GM20431 (cell line): ENCODE measurements at regions not wholly inside any gene's neighbourhood (a gene's known extent, or its start where the extent isn't known, plus 50 kb on each side); places are given as distances from the start of the nearest gene placed in this dataset.
"Not testable (repeated sequence)": the region's sequence is repeated elsewhere in the genome, so short reads cannot be mapped to it uniquely, and the experiment has no call there.

Experiments
- in situ Hi-C: fragments of 300-500 bp; cut with MseI, MboI; formaldehyde crosslinking; loops from one replicate; pipeline ENCODE4 v1.15.0; 2020; ENCODE audit warnings: low sequenced_read_pairs; ENCODE audit not compliant: unreplicated experiment

DNA sequence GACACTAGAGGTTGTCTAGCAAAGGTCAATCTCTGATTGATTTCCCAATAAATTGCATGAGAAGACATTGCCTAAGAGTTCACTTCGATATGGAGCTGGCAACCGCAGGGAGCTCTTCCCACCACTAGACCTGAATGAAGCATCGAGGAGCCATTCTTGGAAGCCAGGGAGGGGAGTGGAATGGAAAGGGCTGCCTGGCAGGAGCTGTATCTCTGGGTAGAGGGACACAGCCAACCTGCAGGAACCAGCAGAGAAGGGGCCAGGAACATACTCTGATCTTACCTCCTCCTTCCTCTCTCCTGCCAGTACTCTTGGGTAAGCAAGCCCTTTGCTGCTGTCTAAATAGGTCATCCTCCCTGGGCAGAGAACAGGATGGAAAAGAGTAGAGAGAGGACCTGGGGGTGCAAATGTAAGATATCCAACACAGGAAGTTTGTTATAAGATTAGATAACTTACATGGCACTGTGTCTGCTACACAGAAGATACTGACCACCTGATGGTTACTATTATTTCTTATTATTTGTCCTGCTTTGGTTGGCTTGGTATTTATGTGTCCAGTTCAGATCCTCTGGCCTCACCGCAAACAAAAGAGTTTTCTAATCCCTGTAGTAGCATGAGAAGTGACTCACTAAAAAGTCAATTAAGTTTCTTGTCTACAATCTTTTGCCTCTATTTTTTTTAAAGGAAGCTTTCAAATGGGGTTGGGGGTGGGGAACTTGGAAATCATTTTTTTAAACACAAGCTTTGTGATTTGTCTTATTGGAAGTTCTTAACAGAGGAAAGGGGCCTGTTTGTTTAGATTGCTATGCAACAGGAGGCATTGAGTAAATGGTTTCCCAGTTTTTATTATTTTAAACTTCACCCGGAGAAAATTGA is 156.7 kb upstream of the TSC22D2 start:
- in situ Hi-C loops, result no loop called here

DNA sequence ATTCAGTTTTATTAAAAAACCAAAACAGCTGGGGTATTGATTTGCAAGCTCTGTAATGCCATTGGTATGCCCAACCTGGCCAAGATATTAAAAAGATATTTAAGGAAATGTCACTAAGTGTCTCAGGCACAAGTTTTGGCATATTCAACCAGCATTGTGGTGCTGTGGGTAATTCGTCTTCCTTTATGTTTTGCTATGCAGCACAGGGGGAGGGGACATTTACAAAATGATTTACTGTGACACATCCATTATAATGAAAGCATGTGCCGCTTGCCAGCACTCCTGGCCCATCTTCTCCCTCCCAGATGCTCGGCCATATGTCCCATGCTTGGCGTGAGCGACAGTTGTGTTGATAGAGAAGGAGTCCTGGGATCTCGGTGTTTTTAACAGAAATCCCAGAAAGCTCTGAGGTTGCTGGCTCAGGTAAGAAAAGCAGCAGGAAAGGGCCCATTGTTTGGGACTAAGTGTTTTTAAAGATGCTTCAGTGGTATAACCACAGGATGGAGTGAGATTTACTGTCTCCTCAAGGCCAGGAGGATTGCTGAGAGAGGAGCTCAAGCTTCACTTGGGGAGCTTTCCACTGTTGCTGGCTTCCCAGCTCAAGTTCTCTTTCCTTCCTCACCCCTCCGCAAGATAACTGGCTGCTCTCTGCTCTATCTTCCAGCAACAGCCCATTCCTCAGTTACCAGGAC is 158.2 kb upstream of the TSC22D2 start:
- in situ Hi-C loops, result no loop called here

DNA sequence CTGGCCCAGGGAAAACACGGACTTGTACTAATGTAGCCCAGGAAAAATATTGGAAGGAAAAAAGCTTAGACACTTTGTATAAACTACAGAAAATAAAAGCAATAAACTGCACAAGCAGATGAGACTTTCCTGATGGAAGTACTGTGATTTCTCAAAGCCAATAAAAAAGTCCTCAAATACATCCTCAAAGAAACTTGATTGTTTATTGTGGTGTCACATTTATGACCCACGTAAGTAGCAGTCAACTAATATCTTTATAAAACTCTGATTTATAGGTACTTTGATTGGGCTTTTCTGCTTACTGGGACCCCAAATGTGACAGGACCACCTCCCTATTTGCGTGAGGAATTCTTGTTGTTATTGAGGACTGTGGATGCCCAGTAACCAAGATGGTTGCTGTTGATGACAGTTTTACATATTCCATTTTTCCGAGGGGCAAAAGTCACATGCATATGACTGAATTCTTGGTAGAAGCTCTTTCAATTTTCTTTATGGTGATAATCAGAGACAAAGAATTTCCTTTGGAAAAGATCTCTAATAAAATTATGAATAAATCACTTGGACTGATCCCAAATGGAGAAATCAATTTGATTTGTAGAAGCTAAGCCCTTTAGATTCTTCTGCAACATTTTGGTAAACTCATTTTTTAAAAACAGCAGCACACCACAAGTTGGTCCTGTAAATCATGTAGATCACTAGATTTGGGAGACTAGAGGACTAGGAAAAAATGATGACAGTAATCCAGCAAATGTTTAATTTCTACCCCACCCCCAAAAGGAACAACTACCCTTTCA is 159.0 kb upstream of the TSC22D2 start:
- in situ Hi-C loops, result no loop called here

DNA sequence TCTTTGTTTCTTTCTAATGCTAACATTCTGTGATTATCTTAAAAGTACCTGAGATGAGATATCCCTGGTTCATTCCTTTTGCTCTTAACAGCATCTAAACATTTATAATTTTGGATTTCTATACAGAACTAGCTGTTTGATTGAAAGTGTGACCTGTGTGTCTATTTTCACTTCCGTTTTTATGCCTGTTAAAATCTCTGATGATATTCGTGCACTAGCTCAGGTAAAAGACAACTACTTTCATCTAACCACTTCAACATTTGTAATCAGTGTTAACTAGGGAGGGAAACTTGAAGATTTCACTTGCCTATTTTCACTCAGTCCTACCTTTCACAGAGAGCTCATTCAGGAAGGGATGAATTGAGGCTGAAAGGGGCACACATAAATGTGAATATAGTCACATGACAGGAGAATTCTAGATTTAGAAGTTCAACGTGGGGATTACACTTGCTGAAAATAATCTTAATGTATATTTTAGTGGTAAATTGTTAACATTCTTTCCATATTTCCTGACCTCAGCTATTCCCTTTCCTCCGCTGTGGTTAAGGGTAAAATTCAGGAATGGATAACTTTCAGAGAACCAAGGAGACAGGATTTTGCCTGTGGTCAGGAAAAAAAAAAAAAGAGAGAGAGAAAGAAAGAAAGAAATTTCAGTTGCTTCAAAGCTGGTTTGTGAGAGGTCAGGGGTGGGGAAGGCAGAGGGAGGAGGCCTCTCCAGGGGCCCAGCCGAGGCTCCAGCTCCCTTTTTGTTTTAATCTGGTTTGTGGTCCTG is 159.8 kb upstream of the TSC22D2 start:
- in situ Hi-C loops, result no loop called here

DNA sequence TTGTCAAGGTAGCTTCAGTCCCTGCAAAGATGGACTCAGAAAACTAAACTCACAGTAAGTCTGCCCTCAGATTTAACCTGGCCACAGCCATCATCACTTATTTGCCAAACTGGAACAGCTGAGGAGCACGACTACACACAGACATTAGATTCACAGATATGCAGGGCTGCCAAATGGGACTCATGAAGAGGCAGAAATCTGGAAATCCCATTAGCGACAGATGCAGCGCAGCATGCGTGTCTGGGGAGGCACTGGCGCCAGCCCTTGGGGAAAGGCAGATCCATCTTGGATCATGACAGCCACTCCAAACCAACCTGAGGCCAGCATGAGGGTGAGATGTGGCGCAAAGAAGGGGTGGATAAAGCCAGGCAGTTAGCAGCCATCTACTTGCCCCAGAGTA is 160.7 kb upstream of the TSC22D2 start:
- in situ Hi-C loops, result no loop called here

DNA sequence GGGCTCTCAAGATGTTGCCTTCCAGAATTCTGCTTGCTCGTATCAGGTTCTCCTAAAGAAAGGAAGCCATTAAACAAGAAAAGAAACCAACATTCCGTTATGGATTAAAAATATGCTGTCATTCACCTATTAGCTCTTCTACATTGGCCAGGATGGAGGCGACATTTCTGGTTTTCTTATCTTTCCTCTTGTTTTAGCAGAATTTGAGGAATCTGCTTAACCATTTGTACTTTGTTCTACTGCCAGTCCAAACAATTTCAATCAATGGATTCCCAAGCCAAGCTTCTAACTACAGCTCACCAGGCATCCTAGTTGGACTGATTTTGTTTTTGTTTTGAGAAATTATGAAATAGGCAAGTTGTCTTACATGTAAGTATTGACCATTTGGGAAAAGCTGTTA is 164.6 kb upstream of the TSC22D2 start:
- in situ Hi-C loops, result no loop called here

DNA sequence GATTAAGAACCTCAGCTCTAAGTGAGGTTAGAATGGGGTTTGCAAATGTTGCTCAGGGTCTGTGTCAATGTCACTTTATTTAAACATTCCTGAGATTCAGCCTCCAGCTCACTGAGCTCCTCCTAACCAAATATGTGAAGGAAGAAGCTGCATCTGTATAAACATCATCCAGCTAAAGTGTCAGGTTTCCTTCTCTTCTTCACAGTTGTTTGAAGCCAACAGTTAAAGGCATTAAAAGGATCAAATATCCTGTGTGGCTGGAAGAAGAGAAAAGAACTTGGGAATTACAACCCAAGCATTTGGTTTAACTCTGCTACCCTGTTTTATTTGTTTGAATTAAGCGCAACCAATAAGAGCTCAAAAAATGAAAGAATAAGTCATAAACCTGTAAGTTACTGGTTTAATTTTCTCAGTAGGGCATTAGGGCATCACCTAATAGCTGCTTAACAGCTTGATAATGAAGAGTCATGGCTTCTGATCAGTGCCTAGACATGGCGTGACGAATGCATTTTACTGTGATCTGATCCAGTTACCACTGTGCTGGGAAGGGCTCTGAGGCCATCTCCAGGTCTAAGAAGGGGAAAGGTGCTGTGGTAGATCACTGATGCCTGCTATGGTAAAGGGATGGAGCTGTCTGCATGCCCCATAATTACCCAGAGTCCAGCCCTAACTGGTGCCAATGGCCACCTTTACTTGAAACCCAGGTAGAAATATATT is 165.7 kb upstream of the TSC22D2 start:
- in situ Hi-C loops, result no loop called here

DNA sequence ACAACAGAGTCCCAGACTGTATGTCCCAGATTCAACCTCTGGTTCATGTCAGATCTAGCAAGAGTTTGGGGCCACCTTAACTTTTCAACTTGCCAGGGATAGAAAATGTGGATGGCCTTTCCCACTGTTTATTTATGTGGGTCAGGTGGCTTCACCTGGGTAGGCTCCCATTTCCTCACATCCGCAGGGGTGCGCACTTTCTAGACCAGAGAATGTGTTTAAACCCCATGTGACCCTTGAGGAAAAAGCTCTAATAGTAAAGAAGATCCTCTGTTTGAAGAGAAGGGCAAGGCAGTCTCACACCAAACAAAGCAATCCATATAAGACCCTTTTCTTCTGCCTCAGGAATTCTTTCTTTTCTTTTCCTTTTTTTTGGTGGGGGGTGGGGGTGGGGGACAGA is 167.2 kb upstream of the TSC22D2 start:
- in situ Hi-C loops, result no loop called here

DNA sequence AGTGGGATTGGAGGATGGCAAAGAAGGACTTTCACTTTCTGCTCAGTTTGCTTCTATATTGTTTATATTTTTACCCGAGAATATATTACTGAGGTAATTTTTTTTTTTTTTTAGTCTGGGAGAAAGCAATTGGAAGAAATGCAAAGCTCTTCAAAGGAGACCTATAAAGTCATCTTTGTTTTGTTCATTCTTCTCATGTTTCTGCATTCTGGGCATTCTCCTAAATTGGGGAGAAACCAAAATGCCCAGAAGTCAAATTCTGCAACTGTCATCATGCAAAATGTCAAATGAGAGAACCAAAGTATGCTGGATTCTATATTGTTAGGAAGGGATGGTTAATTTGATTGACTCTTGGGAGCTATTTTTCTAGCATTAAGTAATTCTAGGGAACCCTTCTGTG is 168.3 kb upstream of the TSC22D2 start:
- in situ Hi-C loops, result no loop called here

DNA sequence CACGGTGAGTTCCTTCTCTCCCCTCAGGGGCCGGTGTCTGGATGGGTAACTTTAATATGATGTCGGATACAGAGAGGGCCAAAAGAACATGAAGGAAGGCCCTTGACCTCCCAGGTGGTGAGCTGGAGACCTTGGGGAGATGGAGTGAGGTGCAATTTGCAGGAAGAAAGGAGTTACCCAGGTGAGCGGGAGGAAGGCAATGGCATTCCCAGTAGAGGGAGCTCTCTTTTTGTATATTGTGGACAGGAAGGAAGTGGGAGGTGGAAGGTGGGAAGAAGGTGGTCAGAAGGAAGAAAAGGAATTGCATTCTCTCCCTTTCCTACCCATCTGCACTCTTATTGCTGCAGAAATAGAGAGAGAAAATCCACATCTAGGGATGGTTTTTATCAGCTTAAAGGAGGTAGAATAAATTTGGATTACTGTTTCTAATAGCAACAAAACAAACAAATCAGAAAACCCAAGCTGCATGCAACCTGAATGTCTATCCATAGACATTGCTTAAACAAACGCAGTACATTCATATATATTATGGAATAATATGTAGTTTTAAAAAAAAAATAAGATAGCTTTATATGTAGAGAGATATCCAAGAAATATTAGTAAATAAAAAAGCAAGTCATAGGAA is 169.0 kb upstream of the TSC22D2 start:
- in situ Hi-C loops, result no loop called here

DNA sequence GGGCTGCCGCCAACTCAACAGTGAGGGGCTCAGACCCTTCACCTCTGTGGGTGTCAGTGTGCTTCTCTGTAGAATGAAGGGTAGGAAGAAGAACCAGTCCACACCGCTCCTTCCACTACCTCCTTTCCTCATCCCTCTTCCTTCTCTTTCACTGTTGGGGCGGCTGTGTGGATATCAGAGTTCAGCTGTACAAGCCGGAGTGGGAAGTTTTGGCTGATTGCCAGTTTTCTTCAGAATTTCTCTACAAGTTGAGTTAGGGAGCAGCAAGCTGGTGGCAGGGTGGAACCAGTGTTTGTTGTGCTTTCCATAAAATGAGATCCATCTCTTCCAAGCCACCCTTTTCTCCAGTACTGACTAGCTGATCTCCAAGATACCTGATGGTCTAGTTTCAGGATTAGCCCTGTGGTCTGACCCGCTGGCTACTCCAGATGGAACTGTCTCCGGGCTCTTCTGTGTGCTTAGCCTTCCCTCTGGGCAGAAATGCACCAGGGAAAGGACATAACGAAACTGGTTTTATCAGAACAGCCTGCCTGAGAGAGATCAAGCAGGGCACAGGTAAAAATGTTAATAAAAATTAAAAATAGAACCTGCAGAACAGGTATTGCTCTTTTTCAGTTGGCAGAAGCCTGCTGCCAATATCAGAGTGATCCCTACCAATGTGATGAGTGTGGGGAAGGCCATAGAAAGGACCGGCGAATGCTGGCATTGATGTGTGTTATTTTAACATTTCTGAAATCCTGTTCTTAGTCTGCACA is 169.9 kb upstream of the TSC22D2 start:
- in situ Hi-C loops, result no loop called here

DNA sequence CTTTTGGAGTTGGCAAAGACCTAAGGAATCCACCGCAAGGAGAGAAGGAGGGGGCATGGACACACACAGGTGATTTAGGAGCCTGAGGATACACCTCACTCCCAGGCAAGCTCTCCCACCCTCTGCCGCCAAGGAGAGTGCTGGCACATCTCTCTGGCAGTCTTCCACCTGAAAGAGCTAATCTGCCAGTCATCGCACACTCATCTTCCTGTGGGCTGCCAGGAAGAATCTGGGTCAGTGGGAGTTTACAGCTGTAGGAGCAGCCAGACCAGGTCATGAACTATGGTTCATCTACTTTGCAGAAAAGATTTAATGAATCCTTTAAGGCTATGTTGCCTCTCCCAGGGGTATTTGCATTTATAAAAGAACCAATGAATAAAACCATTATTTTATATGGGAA is 170.6 kb upstream of the TSC22D2 start:
- in situ Hi-C loops, result no loop called here

DNA sequence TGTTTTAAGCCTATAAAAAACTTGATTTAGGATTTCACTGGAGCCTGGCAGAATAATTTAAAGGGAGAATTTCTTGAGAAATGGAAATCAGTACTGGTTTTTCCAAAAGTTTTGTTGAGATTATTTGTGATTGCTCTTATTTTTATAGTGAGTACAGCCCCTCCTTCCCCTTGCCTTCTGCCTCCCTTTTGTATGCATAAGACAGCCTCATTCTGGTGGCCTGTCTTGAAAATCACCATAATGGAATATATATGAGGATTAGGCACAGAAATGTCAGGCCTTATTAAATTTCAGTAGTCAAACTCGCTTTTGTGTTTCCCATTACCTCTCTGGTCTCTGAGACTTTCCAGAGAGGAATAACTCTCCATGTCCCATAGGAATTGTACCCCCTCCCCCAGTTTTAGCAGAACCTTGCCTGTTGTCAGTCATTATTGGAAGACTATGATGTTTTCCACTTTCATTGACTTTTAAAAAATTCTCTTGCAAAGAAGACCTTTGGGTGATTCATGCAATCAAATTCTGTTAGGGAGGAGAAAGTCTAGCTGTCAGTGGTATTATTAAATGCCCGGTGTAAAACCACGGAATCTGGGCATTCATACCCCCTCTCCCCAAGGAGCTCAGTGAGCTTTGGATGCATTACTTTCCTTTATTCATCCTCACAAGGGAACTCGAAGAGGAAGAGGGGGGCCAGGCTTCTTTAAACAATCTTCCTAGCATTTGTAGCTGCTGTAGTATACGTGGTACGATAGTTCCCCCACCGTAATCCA is 171.6 kb upstream of the TSC22D2 start:
- in situ Hi-C loops, result no loop called here

DNA sequence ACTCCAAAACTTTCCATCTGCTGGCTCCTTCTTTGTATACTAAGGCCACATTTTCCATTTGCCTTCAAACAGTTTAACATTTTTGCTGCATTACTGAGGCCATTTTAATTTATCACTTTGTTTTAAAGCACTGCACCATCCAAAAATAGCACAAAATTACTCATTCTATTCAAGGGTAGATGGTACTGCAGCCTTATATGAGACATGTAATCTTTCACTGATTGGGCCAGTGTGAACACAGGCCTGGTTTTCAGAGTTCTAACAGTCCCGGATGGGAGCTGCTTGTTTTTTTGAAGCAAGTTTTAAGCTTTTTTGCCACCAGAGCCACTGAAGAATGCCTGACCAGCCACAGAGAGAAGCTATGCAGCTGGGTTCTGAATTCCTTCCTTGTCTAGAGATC is 172.3 kb upstream of the TSC22D2 start:
- in situ Hi-C loops, result no loop called here

DNA sequence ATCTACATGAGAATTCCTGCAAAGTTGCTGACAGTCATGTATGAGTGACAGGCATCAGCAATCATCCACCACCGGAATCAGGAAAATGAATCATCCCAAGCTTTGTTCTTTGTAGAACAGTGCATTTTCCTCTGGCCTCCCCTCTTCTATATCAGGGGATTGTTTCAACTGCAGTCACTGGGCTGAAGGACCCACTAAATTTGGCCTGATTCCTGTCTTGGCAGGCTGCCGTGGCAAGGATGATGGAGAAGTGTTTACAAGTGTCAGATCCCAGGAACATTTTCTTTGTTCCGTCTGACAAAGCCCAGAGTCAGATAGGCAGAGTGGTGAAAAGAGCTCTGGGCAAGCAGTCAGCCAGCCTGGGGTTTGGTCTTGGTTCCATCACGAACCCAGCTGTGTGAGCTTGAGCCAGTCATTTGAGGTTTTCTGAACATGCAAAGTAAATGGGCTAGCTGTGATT is 175.1 kb upstream of the TSC22D2 start:
- in situ Hi-C loops, result no loop called here

DNA sequence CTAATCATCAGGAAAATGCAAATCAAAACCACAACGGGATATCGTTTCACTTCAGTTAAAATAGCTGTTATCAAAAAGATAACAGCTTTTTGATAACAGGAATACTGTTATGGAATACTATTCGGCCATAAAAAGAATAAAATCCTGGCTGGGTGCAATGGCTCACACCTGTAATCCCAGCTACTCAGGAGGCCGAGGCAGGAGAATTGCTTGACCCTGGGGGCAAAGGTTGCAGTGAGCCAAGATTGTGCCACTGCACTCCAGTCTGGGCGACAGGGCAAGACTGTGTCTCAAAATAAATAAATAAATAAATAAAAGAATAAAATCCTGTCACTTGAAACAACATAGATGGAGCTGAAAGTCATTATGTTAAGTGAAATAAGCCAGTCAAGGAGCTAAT is 178.1 kb upstream of the TSC22D2 start:
- in situ Hi-C loops, result no loop called here

DNA sequence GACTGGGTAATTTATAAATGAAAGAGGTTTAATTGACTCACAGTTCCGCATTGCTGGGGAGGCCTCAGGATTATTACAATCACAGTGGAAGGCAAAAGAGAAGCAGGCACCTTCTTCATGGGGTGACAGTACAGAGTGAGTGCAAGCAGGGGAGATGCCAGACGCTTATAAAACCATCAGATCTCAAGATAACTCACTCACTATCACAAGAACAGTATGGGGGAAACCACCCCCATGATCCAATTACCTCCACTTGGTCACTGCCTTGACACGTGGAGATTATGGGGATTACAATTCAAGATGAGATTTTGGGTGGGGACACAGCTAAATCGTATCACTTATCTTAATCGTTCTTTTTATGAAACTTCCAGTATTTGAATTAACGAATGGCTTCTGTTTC is 179.5 kb upstream of the TSC22D2 start:
- in situ Hi-C loops, result not testable (repeated sequence)

DNA sequence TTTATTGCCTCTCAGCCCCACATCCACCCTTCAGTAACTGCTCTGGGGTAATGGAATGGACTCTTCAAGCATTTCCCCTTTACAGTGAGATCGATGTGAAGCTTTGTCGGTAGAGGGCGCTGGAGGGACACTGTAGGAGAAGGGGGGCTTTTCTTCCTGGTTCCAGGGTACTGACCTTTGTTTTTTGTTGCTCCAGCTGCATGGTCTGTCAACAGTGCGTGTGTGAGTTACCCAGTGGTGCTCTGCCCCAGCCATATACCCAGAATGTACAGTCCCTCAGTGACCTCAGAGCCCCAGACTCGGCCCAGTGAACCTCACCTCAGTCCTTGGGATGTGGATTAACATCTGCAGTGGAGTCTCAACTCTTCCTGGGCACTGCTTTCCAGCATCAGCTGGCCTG is 180.3 kb upstream of the TSC22D2 start:
- in situ Hi-C loops, result no loop called here
